CD4-positive, alpha-beta T cell treated with Interleukin-6 for 4 hours (primary cell): ENCODE measurements at regions not wholly inside any gene's neighbourhood (a gene's known extent, or its start where the extent isn't known, plus 50 kb on each side); places are given as distances from the start of the nearest gene placed in this dataset.

Experiments
- DNase-seq: peaks from one replicate; pipeline ENCODE4 v3.0.0-alpha.2; 2020; ENCODE audit warnings: mixed read lengths

DNA sequence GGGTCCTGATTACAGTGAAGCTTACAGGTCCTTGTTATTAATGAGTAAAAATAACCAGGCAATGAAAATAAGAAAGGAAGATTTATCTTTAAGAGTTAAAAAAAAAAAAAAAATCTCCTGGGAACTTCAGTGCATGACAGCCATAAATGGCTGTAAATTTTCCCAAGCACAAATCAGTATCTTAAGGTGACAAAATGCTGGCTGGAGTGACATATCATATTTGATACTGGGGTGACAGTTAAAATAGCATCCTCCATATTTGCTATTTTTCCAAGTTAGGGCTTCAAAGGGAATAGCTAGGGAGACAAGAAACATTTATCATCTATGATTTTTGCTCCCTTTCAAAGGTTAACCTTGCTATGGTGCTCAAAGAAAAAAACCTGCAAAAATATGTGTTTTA lies 226.6 kb downstream of the PRDM2 start:
- no peak for DNase-seq

DNA sequence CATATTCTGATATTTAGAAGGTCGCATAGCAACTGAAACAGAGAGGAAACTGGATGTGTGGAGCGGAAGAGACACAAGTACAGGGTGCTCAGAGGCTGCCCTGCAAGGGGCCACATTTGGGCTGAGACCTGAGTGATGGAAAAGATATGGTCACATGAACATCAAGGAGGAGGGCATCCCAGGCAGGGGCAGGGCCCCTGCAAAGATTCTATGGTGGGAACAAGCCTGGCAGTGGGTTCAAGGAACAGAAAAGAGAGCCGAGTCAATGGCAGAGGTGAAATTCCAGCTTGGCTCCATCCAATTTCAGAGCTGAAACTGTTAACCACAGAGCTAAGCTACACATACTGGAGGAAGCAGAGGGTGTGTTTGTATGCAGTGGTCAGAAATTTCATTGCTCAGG lies 227.7 kb downstream of the PRDM2 start:
- DNase-seq: no peak

DNA sequence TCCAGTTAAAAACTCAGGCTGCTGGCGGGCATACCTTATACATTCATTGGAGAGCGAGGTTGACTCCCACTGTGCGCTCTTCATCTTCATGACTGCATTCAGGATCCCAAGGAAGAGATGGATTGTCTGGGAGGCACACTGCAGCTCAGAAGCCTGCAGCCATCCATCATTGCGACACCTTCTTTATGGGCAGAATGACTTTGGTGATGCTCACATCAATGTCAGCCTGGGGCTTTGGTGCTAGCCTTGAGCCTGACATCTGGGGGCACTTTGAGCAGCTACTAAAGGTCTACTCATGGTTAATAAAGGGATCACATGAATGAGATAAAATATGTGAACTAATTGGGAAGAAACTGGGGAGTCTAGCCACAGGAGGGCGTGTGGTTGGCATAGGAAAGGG lies 229.3 kb downstream of the PRDM2 start:
- DNase-seq: no peak

DNA sequence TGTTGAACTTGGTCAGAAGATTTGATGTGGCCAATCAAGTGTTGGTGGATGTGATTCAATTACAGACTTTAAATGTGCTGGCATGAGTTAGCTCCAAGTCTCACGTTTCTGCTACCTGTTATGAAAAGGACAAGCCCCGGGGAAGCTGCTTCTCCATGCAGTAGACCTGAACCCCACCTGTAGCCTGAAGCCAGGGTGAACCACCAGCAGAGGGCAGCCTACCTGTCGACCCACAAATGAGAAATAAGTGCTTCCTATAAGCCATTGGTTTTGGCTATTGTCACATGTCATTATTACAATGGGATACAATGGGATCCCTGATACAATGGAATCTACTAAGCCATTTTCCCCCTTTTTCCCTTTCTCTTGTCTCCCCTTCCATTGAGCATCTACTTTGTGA lies 230.2 kb downstream of the PRDM2 start:
- DNase-seq: no peak

- DNase-seq: no peak
Observed at GRCh38 chr1:13931226-13931625, 231.2 kb downstream of the PRDM2 start.

GRCh38 chr1:13935336-13935735 lies 235.3 kb downstream of the PRDM2 start:
- DNase-seq: no peak

GRCh38 chr1:13941315-13941714 lies 241.3 kb downstream of the PRDM2 start:
- DNase-seq: no peak

GRCh38 chr1:13943055-13943454 lies 243.1 kb downstream of the PRDM2 start:
- no peak for DNase-seq

GRCh38 chr1:13945856-13946255 lies 245.9 kb downstream of the PRDM2 start:
- no peak for DNase-seq

DNA sequence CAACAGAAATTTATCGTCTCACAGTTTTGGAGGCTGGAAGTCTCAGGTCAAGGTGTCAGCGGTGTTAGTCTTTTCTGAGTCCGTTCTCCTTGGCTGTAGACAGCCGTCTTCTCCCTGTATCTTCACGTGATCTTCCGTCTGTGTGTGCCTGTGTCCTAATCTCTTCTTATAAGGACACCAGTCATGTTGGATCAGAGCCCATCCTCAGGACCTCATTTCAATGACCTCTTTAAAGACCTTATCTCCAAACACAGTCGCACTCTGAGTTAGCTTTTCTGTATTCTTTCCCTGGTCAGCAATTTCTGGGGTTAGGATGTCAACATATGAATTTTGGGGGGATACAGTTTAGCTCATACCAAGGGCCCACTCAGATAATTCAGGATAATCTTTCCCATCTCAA lies 247.7 kb downstream of the PRDM2 start:
- DNase-seq: no peak

GRCh38 chr1:13948396-13948795 lies 248.4 kb downstream of the PRDM2 start:
- no peak for DNase-seq

- DNase-seq: no peak
Observed at GRCh38 chr1:13948888-13949391, 249.0 kb downstream of the PRDM2 start.

GRCh38 chr1:13949546-13949945 lies 249.6 kb downstream of the PRDM2 start:
- DNase-seq: no peak

DNA sequence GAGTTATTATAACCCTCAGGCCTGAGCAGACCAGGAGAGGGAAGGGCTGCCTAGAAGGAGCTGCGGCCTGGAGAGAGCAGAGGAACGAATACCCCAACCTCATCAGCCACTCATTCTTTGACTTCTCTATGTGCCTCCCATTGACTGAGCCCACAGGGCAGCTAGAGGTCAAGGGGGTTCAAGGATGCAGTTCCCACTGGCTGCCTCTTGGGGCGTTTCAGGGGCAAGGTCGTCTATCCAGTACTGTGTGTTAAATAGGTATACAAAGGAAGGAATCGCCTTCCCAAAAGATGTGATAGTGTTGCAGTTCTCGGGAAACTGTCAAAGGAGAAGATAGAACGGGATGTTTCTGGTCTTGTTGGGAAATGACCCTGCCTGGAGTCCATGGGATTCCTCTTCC lies 250.6 kb downstream of the PRDM2 start:
- DNase-seq: no peak

GRCh38 chr1:13951793-13952751 lies 252.1 kb downstream of the PRDM2 start:
- no peak for DNase-seq

GRCh38 chr1:13952985-13953384 lies 253.0 kb downstream of the PRDM2 start:
- no peak for DNase-seq

GRCh38 chr1:13956393-13956792 lies 256.4 kb downstream of the PRDM2 start:
- no peak for DNase-seq

GRCh38 chr1:13960375-13960987 lies 260.5 kb downstream of the PRDM2 start:
- peak; percentile 64 for DNase-seq

DNA sequence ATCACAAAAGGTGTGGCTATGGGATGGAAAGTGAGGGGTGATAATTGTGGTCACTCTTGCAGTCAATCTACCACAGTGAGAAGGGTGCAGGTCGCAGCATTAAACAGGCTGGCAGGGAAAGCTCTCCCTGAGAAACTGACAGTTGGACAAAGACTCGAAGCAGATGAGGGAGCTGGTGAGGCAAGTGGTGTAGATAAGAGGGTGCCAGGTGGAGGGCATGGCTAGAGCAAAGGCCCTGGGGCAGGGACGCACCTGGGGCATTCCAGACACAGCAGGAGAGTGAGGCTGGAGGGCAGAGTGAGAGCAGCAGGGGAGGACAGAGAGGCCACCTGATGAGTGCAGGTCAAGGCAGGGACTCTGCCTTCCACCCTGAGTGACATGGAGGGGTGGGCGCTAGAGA lies 264.8 kb downstream of the PRDM2 start:
- no peak for DNase-seq

GRCh38 chr1:13965770-13966398 lies 265.9 kb downstream of the PRDM2 start:
- DNase-seq: no peak

- DNase-seq: no peak
Observed at GRCh38 chr1:13967707-13968106, 267.7 kb downstream of the PRDM2 start.

DNA sequence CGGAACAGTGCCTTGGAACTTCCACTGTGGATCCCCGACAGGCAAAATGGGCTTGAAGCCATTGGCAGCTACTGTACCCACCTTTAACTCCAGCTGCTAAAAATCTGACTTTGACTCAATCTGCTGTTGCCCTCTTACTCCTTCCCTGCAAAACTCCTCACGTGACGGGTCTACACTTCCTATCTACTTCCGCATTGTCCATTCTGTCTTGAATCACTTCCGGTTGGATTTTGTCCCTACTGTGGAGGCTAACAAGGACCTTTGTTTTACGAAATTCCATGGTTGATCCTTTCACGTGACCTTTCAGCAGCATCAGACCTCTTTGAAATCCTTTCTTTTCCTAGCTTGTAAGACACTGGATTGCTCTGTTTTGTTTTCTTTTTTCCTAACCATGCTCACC lies 268.4 kb downstream of the PRDM2 start:
- no peak for DNase-seq

- no peak for DNase-seq
Observed at GRCh38 chr1:13970631-13971247, 270.8 kb downstream of the PRDM2 start.
